ENCODE measurements at regions not wholly inside any gene's neighbourhood (a gene's known extent, or its start where the extent isn't known, plus 50 kb on each side); places are given as distances from the start of the nearest gene placed in this dataset.
"Not testable (repeated sequence)": the region's sequence is repeated elsewhere in the genome, so short reads cannot be mapped to it uniquely, and the experiment has no call there.

DNA sequence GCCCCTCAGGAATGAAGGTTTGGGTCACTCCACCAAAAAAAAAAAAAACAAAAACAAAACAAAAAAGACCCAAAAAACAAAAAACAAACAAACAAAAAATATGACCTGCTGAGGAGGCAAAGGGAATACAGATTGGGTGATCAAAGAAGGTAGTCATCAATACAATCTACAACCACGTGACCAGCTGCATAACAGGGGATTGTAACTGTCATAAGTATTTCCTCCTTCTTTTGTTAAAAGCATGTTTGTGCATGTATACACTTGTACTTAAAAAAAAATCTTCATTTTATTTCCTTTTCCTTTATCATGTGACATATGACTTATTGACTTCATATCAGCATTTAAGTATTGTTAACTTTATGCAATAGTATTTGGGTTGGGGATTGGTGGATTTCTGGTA is 165.1 kb upstream of the IRS2 start:
- H3K4me2 ChIP-seq = no peak overlapping the region
- no peak overlapping the region for H3K4me3 ChIP-seq

DNA sequence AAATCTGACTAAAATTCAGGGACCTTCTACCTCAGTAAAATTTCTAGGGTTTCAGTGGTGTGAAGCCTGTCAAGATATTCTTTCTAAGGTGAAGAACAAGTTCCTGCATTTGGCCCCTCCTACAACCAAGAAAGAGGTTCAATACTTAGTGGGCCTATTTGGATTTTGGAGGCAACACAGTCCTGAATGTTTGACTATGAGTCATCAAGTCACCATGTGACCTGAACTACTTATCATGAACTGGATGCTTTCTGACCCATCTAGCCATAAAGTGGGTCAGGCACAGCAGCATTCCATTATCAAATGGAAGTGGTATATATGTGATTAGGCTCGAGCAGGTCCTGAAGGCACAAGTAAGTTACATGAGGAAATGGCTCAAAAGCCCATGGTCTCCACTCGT is 163.0 kb upstream of the IRS2 start:
- H3K9ac ChIP-seq = no peak overlapping the region
- H3K27me3 ChIP-seq = no peaks in the 10 kb centered on the region
- no peak overlapping the region for H3K27ac ChIP-seq
- no peaks in the 10 kb centered on the region for H3K36me3 ChIP-seq
- H3K4me1 ChIP-seq = peaks cover 3% of the 10 kb centered on the region
- TF ChIP-seq Cebpa-rat (IDR thresholded peaks at IDR 0.05) = no peak
- no peaks in the 10 kb centered on the region for H4K20me1 ChIP-seq
- no peak overlapping the region for H3K4me2 ChIP-seq
- peaks cover 19% of the 10 kb centered on the region for H3K9me3 ChIP-seq
- no peak overlapping the region for H3K4me3 ChIP-seq

More for the DNA sequence above, 165.1 kb upstream of the IRS2 start:
- Histone ChIP-seq H3K9me3 (peaks cover 17% of the 10 kb centered on the region), H3K27me3 (no peaks in the 10 kb centered on the region), H3K9ac (no peak overlapping the region), H3K36me3 (no peaks in the 10 kb centered on the region), H3K27ac (no peak overlapping the region), H3K4me1 (peaks cover 7% of the 10 kb centered on the region), H4K20me1 (no peaks in the 10 kb centered on the region)
- no peak for TF ChIP-seq Cebpa-rat (IDR thresholded peaks at IDR 0.05)

- no peaks in the 10 kb centered on the region for H3K36me3 ChIP-seq
- no peaks in the 10 kb centered on the region for H4K20me1 ChIP-seq
- no peak overlapping the region for H3K4me2 ChIP-seq
- H3K27me3 ChIP-seq = no peaks in the 10 kb centered on the region
- no peak overlapping the region for H3K27ac ChIP-seq
- H3K9me3 ChIP-seq = peaks cover 25% of the 10 kb centered on the region
- H3K4me3 ChIP-seq = no peak overlapping the region
- no peaks in the 10 kb centered on the region for H3K4me1 ChIP-seq
- no peak for TF ChIP-seq Cebpa-rat (IDR thresholded peaks at IDR 0.05)
- no peak overlapping the region for H3K9ac ChIP-seq
These were observed 160.6 kb upstream of the IRS2 start for GRCh38 chr13:109947006-109947405.

- no peaks in the 10 kb centered on the region for H3K4me1 ChIP-seq
- no peak overlapping the region for H3K27ac ChIP-seq
- no peak overlapping the region for H3K4me2 ChIP-seq
- H3K27me3 ChIP-seq = no peaks in the 10 kb centered on the region
- H3K36me3 ChIP-seq = no peaks in the 10 kb centered on the region
- H3K9me3 ChIP-seq = peaks cover 24% of the 10 kb centered on the region
- H3K4me3 ChIP-seq = no peak overlapping the region
- H3K9ac ChIP-seq = no peak overlapping the region
- no peaks in the 10 kb centered on the region for H4K20me1 ChIP-seq
- no peak for TF ChIP-seq Cebpa-rat (IDR thresholded peaks at IDR 0.05)
These were observed 159.0 kb upstream of the IRS2 start for GRCh38 chr13:109945206-109945960.

DNA sequence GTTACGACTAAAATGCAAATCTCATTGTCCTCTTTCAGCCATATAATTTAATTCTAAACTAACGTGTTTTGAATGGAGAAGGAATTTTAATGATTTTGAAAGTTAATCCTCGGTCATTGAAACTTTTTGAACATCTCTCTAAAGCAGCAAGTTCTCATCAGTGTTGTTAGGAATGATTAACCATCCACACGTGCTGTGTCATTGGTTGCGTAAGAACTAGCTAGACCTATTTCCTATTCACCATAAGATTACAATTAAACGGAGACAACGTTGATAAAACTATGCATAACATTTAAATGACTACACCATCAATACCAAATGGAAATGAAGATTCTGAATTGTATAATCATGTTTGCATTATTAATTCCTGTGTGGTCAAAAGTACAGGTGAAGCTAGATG is 155.6 kb upstream of the IRS2 start:
- no peak overlapping the region for H3K4me3 ChIP-seq
- H3K4me1 ChIP-seq = no peaks in the 10 kb centered on the region
- H4K20me1 ChIP-seq = no peaks in the 10 kb centered on the region
- no peak for TF ChIP-seq Cebpa-rat (IDR thresholded peaks at IDR 0.05)
- H3K27ac ChIP-seq = no peak overlapping the region
- H3K4me2 ChIP-seq = no peak overlapping the region
- no peaks in the 10 kb centered on the region for H3K36me3 ChIP-seq
- peaks cover 18% of the 10 kb centered on the region for H3K9me3 ChIP-seq
- no peak overlapping the region for H3K9ac ChIP-seq
- no peaks in the 10 kb centered on the region for H3K27me3 ChIP-seq

DNA sequence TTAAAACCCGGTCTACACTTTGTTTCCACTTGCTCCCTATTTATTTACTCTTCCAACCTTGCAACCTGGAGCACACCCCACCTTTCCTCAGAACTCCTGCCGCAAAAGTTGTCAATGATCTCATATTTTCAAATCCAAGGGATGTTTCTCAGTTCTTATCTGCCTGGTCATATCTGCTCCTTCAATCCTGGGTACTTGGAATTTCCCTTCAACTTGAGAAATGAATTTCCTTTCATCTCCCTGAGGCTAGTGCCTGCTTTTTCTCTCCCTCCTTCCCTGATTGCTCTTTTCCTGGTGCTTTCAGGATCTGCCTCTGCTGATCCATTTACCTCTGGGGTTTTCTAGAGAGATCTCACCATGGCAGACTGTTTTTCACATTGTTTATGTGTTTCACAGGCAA is 154.8 kb upstream of the IRS2 start:
- Histone ChIP-seq H4K20me1 (no peaks in the 10 kb centered on the region), H3K9me3 (peaks cover 18% of the 10 kb centered on the region), H3K4me1 (no peaks in the 10 kb centered on the region), H3K4me3 (no peak overlapping the region), H3K4me2 (no peak overlapping the region), H3K27me3 (no peaks in the 10 kb centered on the region), H3K27ac (no peak overlapping the region), H3K36me3 (no peaks in the 10 kb centered on the region), H3K9ac (no peak overlapping the region)
- no peak for TF ChIP-seq Cebpa-rat (IDR thresholded peaks at IDR 0.05)

- H4K20me1 ChIP-seq = no peaks in the 10 kb centered on the region
- H3K4me3 ChIP-seq = no peak overlapping the region
- no peak overlapping the region for H3K27ac ChIP-seq
- no peak overlapping the region for H3K4me2 ChIP-seq
- no peaks in the 10 kb centered on the region for H3K27me3 ChIP-seq
- H3K4me1 ChIP-seq = no peaks in the 10 kb centered on the region
- peaks cover 18% of the 10 kb centered on the region for H3K9me3 ChIP-seq
- no peak overlapping the region for H3K9ac ChIP-seq
- no peak for TF ChIP-seq Cebpa-rat (IDR thresholded peaks at IDR 0.05)
- no peaks in the 10 kb centered on the region for H3K36me3 ChIP-seq
These were observed 154.3 kb upstream of the IRS2 start for GRCh38 chr13:109940637-109941036.

DNA sequence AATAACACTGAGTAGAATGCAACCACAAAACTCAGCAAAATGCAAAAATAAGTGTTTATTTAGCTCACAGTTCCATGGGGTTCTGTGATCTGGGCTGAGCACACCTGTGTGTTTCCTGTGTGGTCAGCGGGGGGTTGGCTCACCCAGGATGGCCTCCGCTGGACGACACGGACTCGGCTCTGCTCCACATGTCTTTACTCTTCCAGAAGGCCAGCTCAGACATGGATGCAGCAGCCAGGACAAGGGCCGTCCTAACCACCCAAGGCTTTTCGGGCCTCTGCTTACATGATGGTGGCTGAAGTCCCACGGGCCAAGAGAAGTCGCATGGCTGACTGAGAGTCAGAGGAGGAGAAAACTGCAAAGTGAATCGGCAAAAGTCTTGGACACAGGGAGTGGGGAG is 153.5 kb upstream of the IRS2 start:
- Histone ChIP-seq H4K20me1 (no peaks in the 10 kb centered on the region), H3K9me3 (peaks cover 10% of the 10 kb centered on the region), H3K4me1 (no peaks in the 10 kb centered on the region), H3K4me2 (no peak overlapping the region), H3K27me3 (no peaks in the 10 kb centered on the region), H3K9ac (no peak overlapping the region), H3K36me3 (no peaks in the 10 kb centered on the region), H3K4me3 (no peak overlapping the region), H3K27ac (no peak overlapping the region)
- no peak for TF ChIP-seq Cebpa-rat (IDR thresholded peaks at IDR 0.05)

DNA sequence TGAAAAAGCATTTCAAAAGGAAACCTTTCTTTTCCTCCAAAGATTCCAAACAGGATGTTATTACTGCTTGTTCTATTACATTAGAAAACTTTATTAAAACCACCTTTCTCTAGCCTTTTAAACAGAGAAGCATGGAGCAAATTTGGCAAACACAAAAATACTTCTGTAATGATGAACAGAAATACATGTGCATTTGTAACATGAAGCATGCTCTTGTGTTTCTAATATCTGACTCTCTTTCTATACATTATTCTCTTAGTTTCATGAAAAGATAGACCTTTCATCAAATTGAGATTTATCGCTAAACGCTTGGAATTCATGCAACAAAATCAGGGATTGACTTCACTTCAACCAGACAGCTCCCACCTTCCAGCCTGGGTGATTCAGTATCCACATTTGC is 152.8 kb upstream of the IRS2 start:
- 0 out of 2 replicates have a peak, but pooled peaks cover under 1% of the 10 kb centered on the region for H3K4me1 ChIP-seq
- no peak overlapping the region for H3K27ac ChIP-seq
- H3K4me3 ChIP-seq = no peak overlapping the region
- H3K9me3 ChIP-seq = peaks cover 14% of the 10 kb centered on the region
- H3K9ac ChIP-seq = no peak overlapping the region
- TF ChIP-seq Cebpa-rat (IDR thresholded peaks at IDR 0.05) = no peak
- H4K20me1 ChIP-seq = no peaks in the 10 kb centered on the region
- no peak overlapping the region for H3K4me2 ChIP-seq
- no peaks in the 10 kb centered on the region for H3K36me3 ChIP-seq
- H3K27me3 ChIP-seq = no peaks in the 10 kb centered on the region

DNA sequence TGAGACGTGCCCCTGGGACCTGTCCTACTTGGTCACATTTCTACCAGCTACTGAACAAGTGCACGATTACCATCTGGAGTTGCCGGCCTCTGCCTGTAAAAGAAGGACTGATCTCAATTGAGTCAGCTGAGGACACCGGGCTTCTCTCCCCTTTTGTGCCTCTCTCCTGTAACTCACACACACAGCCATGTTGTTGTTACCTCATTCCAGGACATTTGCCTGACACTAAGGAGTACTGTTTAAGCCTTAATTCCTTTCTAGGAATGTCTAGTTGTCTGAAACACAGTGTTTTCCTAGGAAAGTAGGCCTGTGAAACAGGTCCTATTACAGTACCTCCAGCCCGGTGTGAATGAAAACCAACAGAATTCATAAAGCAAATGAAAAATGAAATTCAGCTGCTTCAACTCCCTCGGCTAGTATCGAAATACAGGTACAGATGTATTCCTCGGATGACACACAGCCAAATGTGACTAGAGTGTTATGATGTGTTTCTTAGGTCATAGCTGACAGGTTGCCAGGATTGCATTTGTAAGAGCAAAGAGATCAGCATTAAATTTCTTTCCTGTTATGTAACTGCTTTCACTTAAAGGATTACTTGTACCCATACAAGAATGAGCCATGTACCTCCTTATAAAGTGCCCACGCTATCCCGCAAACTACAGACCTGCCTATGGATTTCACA is 152.0 kb upstream of the IRS2 start:
- H3K9me3 ChIP-seq = peaks cover 14% of the 10 kb centered on the region
- no peaks in the 10 kb centered on the region for H3K36me3 ChIP-seq
- no peak overlapping the region for H3K27ac ChIP-seq
- H4K20me1 ChIP-seq = no peaks in the 10 kb centered on the region
- H3K4me3 ChIP-seq = no peak overlapping the region
- H3K9ac ChIP-seq = no peak overlapping the region
- no peak overlapping the region for H3K4me2 ChIP-seq
- peaks cover 9% of the 10 kb centered on the region for H3K4me1 ChIP-seq
- TF ChIP-seq Cebpa-rat (IDR thresholded peaks at IDR 0.05) = no peak
- no peaks in the 10 kb centered on the region for H3K27me3 ChIP-seq

GRCh38 chr13:109934520-109934919 is 148.1 kb upstream of the IRS2 start:
- not testable (repeated sequence) for H3K4me2 ChIP-seq, H3K4me3 ChIP-seq, H3K27me3 ChIP-seq, H3K27ac ChIP-seq, H3K9me3 ChIP-seq, H3K36me3 ChIP-seq, H3K9ac ChIP-seq, H4K20me1 ChIP-seq
- H3K4me1 ChIP-seq = peaks cover 24% of the 10 kb centered on the region

All from BLaER1 (cell line).